Stimulated activated CD4-positive, alpha-beta T cell treated with anti-CD3 and anti-CD28 coated beads, Interleukin-1b, Interleukin-23, amount 100 ng/mL, for 48 hours (primary cell): ENCODE measurements at regions not wholly inside any gene's neighbourhood (a gene's known extent, or its start where the extent isn't known, plus 50 kb on each side); places are given as distances from the start of the nearest gene placed in this dataset.
"Not testable (repeated sequence)": the region's sequence is repeated elsewhere in the genome, so short reads cannot be mapped to it uniquely, and the experiment has no call there.

ENCODE experiments used
- DNase-seq: peaks from one replicate; pipeline ENCODE4 v3.0.0-alpha.2; 2020

DNA sequence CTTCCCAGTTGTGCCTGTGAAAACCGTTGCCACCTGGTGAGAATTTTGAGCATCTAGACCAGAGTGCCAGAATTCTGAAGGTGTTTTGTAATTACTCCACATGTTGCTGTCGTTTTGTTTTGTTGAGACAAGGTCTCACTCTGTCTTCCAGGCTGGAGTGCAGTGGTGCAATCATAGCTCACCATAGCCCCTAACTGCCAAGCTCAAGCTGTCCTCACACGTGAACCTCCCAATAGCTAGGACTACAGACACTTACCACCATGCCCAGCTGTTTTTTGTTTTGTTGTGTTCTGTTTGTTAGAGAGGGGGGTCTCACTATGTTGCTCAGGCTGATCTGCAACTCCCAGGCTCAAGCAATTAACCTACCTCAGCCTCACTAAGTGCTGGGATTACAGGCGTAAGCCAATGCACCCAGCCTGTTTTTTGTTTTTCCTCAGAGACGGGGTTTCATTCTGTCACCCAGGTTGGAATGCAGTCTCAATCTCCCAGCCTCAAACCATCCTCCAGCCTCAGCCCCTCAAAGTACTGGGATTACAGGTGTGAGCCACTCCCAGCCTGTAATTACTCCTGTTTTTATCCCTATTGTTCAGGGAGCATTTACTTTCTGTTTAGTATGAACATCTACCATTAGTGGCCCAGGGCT lies 121.1 kb upstream of the DMRT1 start:
- DNase-seq = no peak

DNA sequence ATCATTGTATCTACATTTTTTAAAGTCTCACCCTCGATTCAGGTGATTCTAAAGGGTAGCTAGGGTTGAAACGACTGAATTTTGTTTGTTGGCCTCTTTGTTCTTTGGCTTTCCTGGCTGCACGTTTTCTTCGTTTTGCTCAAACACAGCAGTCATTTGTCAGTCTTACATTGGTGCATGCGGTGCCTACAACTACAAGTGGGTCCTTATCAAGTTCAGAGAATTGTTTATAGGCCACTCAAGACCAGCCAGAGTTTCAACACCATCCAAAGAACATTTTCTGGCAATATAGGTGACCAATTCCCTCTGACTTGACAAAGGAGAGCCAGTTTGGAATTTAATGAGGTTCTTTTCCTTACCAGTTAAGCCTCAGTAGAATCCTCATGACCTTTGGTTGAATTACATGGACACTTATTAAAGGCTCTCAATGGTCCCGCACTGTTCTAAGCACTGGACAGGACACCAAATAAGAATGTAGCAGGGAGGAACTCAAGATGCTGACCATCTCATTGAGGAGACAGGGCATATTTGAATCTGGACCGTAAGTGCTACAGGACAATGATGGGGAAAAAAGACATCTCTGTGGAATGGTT lies 119.0 kb upstream of the DMRT1 start:
- DNase-seq = no peak

DNA sequence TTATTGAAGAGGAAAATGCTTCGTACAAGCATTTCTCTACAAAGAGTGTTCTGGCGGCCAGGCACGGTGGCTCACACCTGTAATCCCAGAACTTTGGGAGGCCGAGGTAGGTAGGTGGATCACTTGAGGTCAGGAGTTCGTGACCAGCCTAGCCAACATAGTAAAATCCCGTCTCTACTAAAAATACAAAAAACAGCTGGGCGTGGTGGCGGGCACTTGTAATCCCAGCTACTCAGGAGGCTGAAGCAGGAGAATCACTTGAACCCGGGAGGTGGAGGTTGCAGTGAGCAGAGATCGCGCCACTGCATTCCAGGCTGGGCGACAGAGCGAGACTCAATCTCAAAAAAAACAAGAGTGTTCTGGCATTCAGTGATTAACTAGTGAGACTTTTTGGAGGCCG lies 117.0 kb upstream of the DMRT1 start:
- DNase-seq = not testable (repeated sequence)

DNA sequence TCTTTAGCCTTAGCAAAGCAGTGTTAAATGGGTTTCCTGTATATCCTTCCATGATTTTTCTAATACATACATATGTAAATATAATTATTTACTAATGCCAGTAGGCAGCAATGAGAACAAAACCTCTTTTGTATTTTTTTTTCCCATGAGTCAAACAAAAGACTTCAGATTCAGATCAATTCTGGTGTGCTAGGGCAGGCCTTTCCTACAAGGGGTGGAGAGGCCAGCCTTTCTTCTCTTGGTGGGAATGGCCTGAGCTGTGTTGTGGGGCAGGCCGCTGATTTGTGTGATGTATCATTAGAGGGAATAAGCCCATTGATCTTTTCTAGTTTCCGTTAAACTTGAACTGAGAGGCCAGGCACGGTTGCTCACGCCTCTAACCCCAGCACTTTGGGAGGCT lies 115.5 kb upstream of the DMRT1 start:
- DNase-seq = no peak

DNA sequence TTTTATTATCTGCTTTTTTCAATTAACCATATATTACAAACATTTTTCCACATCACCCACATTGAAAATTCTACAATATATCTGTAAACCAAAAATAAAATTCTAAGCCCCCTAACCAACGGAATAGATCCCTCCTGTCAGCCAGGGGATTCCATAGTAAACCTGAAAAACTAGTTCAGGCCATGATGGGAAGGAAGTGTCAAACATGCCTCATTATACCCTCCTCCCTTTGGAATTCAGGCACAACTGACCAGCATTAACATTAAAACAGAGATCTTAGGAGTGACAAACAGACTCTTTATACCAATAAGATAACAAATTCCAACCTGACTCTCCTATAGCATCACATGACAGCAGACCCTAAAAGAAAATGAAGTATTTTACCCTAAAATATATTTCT lies 113.7 kb upstream of the DMRT1 start:
- no peak for DNase-seq

DNA sequence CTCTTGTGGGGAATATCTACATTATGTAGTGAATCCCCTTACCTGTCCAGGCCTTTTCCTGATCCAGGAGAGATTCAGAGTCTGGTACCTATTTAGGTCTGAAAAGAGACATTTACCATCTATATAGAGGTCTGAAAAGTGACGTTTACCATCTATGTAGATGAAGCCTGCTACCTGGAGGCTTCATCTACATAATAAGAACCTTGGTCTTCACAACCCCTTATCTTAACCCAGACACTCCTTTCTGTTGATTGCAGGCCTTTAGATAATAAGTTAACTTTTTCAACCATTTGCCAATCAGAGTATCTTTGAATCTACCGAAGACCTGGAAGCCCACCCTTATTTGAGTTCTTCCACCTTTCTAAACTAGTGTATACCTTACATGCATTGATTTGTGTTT lies 113.0 kb upstream of the DMRT1 start:
- no peak for DNase-seq

DNA sequence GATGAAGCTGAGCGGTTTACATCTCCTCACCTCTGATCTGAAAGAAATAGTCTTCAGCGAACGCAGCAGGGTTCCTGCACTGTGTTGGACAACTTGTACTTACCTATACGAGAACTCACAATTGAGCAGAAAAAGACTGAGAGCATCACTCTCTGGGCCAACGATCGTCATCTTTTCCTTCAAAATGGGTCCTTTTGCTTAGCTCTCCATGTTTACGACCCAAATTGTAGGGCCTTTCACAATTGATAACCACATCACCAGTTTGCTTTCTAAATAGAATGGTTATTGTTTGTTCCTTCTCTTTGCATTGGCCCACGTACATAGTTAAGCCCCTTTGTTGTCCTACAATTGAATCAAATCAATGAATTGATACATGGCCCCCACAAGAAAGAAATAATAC lies 110.0 kb upstream of the DMRT1 start:
- DNase-seq = no peak

DNA sequence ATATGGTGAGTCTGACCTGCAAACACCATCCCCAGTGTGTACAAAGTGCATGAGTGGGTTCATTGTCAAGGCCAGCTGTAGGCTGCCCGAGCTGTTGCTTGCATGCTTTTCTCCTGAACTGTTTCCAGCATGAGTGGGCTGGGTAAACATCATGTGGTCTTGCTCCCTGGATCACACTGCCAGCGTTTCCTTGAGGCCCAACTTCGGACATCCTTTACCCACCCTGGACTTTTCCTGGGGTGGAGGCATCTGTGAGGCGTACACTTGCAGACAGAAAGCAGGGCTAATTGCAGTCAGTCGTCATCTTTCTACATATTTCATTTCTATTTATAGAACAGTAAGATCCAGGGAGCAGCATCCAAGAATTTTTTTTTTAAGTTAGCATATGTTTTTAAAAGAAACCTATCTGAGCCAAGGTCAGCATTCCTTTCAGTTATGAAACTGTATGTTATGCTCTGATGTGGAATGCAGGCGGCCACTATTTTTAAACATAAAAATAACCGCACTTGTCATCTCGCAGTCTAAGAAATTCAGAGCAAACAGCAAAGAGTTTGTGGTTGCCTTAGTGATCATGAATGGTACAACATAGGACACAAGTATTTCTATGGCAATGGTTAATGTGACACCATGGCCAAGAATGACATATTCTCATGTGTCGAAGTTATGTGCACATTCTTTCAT lies 106.5 kb upstream of the DMRT1 start:
- DNase-seq = no peak

DNA sequence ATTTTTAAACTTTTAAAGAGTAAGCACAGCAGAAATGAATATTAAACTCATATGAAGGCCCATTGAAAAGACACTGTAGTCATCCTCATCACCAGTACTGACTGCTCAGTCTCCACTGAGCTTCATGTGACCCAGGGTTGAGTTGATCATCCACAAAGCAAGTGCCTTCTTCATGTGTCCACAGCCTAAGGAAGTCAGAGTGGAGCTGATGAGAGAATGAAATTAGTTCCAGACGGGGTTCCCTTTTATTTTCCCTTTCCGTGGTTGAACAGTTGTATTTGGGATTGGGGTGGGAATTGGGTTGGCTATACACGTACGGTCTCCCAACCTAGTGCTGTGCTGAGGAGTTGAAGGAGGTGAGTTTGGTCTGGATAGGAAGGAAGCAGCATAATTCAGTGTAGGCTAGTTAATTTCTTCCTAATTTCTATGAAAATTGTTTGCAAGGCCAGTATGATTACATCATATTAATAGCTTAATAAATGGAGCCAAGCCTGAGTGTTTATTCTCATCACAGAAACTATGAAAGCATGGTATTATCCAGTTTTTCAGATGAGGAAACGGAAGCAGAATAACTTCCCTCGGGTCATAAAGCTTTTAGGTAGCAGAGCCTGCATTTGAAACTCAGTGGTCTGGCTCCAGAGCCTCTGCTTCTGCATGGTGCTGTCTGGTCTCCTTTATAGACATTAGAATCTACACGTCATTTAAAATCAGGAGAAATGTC lies 103.9 kb upstream of the DMRT1 start:
- DNase-seq = no peak

DNA sequence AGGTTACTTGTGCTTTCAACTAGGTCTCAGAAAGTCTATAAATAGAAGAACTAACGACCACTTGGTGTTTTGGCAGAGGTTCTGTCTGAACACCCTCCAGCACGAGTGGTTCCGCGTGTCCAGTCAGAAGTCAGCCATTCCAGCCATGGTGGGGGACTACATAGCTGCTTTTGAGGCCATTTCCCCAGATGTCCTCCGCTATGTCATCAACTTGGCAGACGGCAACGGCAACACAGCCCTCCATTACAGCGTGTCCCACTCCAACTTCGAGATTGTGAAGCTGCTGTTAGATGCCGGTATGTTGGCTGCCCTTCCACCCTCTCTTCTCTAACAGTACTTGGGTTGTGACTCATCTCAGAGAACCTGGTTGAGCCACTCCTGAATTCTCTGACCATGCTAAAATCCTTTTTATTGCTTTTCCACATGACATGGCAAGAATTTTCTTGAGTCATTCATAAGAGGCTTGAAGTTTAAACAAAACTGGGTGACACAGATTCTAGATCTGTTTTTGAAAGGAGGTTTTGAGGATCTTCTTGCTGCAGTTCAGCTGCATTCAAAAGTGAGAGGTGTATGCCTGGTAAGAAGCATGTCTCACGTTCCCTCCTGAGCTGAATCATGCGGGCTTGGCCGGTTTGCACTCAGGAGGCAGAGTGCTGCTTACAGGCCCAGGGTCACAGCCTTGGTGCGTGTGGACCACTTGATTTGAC lies 103.1 kb upstream of the DMRT1 start:
- DNase-seq = no peak

DNA sequence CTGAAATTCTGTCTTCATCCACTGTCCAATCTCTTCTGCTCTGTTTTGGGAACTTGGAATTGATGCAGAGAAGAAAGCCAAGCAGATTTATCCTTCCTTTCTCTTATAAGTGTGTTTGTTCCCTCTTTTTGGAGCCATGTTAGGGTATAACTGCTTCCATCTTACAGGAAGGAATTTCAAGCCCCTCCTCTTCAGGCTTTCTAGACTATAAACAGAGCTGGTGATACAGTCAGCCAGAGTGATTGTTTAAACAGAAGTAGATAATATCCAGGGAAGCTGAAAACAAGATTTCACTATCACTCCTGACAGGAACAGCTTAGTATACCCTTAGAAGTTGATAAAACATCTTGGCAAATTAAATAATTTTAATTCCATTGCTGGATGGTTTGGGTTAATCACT lies 102.1 kb upstream of the DMRT1 start:
- no peak for DNase-seq

DNA sequence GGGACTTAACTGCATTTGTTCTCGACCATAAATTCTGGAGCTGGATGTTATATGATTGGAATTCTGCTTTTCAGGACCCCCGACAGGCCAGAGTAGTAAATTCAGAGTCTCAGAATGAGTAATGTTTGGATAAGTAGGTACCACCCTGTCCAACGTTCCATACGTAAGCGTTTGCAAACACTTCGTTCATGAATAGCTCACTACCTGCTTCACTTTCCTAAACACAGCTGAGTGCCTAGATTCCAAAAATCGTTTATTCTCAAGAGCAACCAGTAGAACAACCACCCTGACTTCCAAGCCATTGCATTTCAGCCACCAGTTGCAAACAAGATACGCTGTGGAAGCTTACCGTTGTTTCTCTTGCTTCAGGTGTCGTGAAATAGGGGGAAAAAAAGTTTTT lies 101.3 kb upstream of the DMRT1 start:
- DNase-seq = no peak

DNA sequence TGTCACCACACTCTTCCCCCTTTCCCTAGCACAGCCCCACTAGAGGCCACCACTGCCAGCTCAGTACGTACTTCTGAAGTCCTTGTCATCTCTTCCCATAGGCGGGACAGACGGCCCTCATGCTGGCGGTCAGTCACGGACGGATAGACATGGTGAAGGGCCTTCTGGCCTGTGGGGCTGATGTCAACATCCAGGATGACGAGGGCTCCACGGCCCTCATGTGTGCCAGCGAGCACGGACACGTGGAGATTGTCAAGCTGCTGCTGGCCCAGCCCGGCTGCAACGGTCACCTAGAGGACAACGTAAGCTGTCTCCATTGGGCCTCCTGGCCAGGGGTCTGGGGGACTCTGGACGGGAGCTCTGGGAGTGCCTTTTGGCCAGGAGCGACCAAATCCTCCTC lies 99.4 kb upstream of the DMRT1 start:
- DNase-seq = no peak

DNA sequence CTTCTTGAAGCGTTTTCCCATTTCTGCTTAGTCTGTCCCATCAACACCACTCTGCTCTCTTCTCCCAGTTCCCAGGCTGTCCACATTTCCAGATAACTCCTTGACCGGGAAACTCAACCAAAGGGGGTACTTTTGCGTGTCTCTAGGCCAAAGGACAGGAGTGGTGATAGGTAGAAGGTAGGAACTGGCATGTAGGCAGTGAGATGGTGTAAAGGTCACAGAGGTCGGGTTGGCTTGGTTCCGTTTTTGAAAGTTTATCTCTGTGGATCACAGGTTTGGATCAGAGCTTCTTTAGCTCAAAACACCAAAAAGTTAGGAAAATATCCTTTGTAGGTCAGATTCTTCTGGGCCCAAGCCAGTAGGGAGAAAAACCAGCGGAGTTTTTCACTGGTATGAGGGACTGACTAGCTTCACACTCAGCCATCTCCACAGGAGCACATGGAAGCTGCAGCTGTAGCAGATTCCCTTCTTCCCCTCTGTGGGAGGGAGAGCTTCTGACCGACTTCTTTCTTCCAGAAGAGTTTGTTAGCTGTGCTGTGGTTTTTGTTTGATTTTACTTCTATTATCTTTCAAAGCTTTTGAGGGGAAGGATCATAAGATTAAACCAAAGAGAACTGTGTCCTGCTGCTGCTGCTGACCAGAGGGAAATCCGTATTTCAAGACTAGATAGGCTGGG lies 98.4 kb upstream of the DMRT1 start:
- no peak for DNase-seq

DNA sequence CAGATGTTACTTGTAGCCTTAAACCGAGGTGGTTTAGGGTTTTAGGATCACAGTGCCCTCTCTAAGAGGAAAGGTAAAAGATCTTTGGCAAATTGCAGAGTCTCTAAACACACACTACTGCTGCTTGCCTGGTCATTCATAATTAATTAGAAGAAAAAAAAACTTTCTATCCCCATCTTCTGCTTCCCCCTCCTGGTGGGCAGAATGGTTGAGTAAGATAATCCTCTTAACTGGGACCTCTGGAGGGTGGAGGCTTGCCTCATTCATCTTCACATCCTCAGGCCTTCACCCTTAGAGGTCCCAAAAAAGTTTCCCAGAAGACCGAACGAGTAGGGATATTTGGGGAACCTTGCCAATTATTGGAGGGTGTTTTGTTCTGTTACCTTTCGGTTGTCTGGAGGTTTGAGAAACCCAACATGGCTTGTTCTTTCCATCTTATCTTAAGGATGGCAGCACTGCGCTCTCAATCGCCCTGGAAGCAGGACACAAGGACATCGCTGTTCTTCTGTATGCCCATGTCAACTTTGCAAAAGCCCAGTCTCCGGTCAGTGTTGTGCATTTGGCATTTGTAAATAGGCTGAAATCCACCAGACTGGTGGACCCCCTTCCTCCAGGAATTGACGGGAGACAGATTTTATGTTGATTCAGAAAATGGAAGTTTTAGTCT lies 97.3 kb upstream of the DMRT1 start:
- no peak for DNase-seq

DNA sequence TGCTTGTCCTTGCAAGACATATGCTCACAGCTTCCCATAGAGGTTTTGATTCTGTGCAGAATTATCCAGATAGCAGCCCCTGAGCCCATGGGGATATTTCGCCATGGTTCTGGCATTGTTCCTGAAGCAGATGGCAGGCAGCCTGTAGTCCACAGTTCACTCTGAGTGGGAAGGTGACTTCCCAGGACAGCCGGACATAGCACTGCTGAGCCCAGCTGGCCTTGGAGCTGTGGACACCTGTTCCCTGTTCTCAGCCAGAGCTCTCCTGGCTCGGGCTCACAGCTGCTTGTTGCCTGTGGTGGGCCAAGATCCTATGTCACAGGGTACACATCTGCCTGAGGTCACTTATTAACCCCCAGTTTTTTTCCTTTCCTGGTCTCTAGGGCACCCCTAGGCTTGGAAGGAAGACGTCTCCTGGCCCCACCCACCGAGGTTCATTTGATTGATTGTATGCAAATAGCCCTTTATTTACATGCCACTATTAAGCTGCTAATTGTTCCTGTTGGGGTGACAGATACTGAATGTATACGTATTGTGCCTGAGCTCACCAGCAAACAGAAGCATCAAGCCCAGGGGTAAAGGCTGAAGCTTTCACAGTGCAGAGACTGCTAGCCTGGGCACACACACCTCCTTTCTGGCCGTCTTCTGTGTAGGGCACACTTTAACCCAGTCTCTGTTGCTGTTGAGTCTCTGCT lies 96.6 kb upstream of the DMRT1 start:
- no peak for DNase-seq

DNA sequence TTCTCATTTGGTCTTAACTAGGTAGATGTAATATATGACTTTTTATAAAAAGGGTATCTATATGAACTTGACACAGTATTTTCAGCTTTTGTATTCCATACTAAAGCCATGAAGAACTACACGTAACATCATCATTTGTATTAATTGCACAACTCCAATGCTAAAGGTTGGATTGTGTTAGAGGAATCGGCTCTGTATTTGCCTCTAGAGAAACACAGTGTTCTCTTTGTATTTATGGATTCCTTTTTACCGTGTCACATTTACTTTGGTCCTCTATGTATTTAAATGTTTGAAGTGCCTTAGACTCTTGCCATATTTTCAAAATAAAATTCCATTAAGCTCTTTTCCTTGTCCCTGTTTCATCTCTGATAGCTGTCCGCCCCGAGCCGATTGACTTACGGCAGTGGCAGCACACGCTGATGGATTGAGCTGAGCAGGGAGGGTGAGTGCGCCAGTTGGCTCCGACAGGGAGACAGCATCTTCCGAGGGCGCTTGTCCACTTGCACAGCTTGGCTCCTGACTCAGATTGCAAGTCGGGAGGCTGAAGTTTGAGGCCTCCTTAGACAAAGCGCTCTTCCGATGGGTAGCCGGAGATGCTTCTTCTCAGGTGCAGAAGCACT lies 95.6 kb upstream of the DMRT1 start:
- no peak for DNase-seq

DNA sequence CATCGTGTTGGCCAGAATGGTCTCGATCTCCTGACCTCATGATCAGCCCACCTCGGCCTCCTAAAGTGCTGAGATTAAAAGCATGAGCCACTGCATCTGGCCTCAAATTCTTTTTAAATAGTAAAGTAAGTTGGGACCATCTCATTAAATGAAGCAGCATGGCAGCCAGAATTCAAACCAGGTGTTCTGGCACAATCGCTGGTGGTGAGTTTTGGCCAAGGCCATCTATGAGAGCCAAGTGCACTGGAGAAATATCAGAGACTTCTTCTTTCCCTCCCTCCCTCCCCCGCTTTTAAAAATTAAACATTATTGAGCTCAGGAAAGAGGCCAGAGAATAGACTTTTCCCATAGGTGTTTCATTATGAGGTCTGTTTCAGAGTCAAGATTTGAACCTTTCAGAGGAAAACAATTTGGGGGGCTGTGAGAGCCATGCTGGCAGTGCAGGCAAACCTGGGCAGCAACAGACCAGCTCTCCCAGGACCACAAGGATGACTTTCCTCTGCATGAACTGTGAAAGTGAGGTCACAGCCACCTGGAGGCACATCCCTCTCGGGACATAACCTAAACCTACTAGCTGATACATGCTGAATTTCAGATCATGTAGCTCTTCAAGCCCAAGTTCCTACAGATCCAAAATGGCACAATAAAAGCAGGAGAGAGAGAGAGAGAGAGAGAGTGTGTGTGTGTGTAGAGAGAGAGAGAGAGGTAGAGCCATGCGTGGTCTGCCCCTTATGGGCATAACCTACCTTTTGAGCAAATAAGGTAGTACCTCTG lies 94.6 kb upstream of the DMRT1 start:
- no peak for DNase-seq

DNA sequence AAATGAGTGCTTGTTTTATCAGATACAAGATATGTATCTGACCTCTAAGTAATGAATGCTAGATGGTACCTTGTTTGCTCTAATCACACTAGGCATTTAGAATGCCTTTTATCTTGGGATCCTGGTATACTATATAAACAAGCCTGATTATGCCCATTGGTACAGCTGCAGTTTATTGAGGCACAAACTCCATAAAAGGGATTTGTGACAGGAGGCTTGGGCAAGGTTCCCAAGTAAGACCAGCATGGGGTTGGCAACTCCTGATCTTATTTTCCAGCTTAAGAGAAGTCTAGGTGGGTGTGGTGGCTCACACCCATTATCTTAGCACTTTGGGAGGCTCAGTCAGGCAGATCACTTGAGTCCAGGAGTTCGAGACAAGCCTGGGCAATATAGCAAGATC lies 93.9 kb upstream of the DMRT1 start:
- DNase-seq = no peak

DNA sequence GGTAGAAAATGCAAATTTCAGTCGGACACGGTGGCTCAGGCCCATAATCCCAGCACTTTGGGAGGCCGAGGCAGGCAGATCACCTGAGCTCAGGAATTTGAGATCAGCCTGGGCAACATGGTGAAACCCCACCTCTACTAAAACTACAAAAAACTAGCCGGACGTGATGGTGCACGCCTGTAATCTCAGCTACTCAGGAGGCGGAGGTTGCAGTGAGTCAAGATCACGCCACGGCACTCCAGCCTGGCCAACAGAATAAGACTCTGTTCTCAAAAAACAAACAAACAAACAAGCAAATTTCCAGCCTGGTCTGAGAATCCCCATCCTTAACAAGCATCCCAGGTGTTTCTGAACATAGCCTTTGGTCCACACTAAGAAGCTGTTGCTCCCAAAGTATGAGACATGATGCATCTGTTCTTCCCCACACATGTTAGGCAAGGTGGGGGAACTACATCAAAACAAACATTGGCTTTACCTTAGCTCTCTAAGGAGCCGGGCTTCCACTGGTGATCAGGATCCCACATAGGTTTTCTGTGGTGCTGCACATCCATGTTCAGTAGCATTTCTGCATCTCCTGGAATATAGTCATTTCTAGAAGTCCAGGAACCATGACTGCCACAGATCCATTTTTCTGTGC lies 92.5 kb upstream of the DMRT1 start:
- no peak for DNase-seq
